ENCODE measurements at regions not wholly inside any gene's neighbourhood (a gene's known extent, or its start where the extent isn't known, plus 50 kb on each side); places are given as distances from the start of the nearest gene placed in this dataset.

DNA sequence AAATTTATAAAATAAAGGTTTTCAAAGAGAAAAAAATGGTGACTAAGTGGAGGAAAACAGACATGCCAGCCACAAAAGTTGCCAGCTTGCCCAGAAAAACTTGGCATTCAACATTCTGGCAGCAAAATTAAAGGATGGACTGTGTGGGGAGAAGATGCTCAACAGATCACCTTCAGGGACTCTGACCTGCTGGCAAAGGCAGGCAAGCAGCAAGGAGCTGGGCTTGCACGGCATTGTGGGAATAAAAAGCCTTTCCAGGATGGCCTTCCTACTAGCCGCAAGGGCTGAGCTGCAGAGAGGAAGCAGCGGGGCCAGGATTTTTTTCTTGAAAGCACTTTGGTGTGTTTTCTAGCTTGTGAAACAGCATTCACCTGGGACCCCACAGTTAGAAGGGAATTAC is 101.9 kb upstream of the CACNA2D3 start:
- TF ChIP-seq, protein P1, sequence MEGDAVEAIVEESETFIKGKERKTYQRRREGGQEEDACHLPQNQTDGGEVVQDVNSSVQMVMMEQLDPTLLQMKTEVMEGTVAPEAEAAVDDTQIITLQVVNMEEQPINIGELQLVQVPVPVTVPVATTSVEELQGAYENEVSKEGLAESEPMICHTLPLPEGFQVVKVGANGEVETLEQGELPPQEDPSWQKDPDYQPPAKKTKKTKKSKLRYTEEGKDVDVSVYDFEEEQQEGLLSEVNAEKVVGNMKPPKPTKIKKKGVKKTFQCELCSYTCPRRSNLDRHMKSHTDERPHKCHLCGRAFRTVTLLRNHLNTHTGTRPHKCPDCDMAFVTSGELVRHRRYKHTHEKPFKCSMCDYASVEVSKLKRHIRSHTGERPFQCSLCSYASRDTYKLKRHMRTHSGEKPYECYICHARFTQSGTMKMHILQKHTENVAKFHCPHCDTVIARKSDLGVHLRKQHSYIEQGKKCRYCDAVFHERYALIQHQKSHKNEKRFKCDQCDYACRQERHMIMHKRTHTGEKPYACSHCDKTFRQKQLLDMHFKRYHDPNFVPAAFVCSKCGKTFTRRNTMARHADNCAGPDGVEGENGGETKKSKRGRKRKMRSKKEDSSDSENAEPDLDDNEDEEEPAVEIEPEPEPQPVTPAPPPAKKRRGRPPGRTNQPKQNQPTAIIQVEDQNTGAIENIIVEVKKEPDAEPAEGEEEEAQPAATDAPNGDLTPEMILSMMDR (IDR thresholded peaks at IDR 0.05): no peak
- TF ChIP-seq POLR2A (IDR thresholded peaks at IDR 0.05): no peak
